Chondrocyte (in vitro differentiated cells): ENCODE measurements at regions not wholly inside any gene's neighbourhood (a gene's known extent, or its start where the extent isn't known, plus 50 kb on each side); places are given as distances from the start of the nearest gene placed in this dataset.

Experiments used
- DNase-seq: peaks from one replicate; pipeline ENCODE4 v3.0.0; 2021; ENCODE audit warnings: mixed read lengths, low spot score
- H3K27ac Mint-ChIP-seq: one replicate; pipeline ENCODE4 v1.8.0; 2021; ENCODE audit warnings: mild to moderate bottlenecking, moderate library complexity, mixed read lengths; ENCODE audit not compliant: unreplicated experiment
- H3K27me3 Mint-ChIP-seq: 2 replicates; pipeline ENCODE4 v1.8.0; 2021; ENCODE audit warnings: low read depth, mixed read lengths
- H3K36me3 Mint-ChIP-seq: 2 replicates; pipeline ENCODE4 v1.8.0; 2021; ENCODE audit warnings: low read depth, mixed read lengths
- H3K4me1 Mint-ChIP-seq: 2 replicates; pipeline ENCODE4 v1.8.0; 2021; ENCODE audit warnings: low read depth, mild to moderate bottlenecking, mixed read lengths
- H3K4me3 Mint-ChIP-seq: one replicate; pipeline ENCODE4 v1.8.0; 2021; ENCODE audit warnings: mild to moderate bottlenecking, moderate library complexity, mixed read lengths; ENCODE audit not compliant: unreplicated experiment
- H3K9me3 Mint-ChIP-seq: 2 replicates; pipeline ENCODE4 v1.8.0; 2021; ENCODE audit warnings: low read depth, mixed read lengths
- CTCF ChIP-seq: fragments of 200-600 bp; sonication (generic); IDR thresholded peaks from 2 replicates; pipeline ENCODE4 v1.5.0; 2021; ENCODE audit warnings: antibody characterized with exemption, mild to moderate bottlenecking, moderate library complexity

DNA sequence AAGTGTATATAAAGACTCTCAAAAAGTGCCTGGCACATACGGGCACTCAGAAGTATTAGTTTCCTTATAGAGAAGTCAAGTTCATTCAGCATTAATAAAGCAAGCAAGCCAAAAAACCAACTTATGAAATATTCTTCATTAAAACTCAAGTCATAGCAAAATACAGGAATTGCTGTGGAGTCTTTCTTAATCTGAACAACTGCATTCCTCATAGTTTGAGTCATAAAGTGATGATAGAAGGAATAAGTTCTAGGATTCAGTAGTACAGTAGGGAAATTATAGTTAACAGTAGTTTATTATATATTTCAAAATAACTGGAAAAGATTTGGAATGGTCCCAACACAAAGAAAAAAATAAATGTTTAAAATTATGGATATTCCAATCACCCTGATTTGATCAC is 200.3 kb downstream of the C11orf91 start:
- no peaks in the 10 kb centered on the region for H3K36me3 Mint-ChIP-seq
- peaks cover 4% of the 10 kb centered on the region for H3K9me3 Mint-ChIP-seq
- H3K4me3 Mint-ChIP-seq = no peak overlapping the region
- no peaks in the 10 kb centered on the region for H3K27me3 Mint-ChIP-seq
- TF ChIP-seq CTCF = no peak
- H3K4me1 Mint-ChIP-seq = no peaks in the 10 kb centered on the region
- no peak for DNase-seq
- no peak overlapping the region for H3K27ac Mint-ChIP-seq

GRCh38 chr11:33492596-33492995 is 208.0 kb downstream of the C11orf91 start:
- no peak for DNase-seq
- Mint-ChIP-seq H3K27me3 (no peaks in the 10 kb centered on the region), H3K4me3 (no peak overlapping the region), H3K4me1 (no peaks in the 10 kb centered on the region), H3K9me3 (peaks cover 4% of the 10 kb centered on the region), H3K36me3 (no peaks in the 10 kb centered on the region), H3K27ac (no peak overlapping the region)
- TF ChIP-seq CTCF = no peak

- TF ChIP-seq CTCF = no peak
- DNase-seq = no peak
- no peak overlapping the region for H3K4me3 Mint-ChIP-seq
- no peak overlapping the region for H3K27ac Mint-ChIP-seq
- H3K4me1 Mint-ChIP-seq = no peaks in the 10 kb centered on the region
- no peaks in the 10 kb centered on the region for H3K36me3 Mint-ChIP-seq
- H3K27me3 Mint-ChIP-seq = no peaks in the 10 kb centered on the region
- H3K9me3 Mint-ChIP-seq = peaks cover under 1% of the 10 kb centered on the region
These were observed 209.7 kb downstream of the C11orf91 start for GRCh38 chr11:33490842-33491370.

DNA sequence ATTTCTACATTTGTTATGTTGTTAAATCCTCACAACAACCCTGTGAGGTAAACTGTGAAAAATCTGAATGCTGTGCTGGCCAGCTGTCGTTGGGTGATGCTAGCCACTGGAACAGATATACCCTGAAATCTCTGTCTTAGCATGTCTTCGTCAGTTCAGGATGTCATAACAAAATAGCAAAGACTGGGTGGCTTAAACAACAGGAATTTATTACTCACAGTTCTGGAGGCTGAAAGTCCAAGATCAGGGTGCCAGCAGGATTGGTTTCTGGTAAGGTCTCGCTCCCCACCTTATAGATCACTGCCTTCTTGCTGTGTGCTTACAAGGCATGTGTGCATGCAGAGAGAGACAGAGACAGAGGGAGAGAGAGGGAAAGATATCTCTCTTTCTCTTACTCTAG is 211.7 kb downstream of the C11orf91 start:
- H3K27me3 Mint-ChIP-seq = no peaks in the 10 kb centered on the region
- H3K4me1 Mint-ChIP-seq = no peaks in the 10 kb centered on the region
- H3K4me3 Mint-ChIP-seq = no peak overlapping the region
- H3K36me3 Mint-ChIP-seq = no peaks in the 10 kb centered on the region
- H3K27ac Mint-ChIP-seq = no peak overlapping the region
- no peak for TF ChIP-seq CTCF
- peaks cover 4% of the 10 kb centered on the region for H3K9me3 Mint-ChIP-seq
- DNase-seq = no peak

DNA sequence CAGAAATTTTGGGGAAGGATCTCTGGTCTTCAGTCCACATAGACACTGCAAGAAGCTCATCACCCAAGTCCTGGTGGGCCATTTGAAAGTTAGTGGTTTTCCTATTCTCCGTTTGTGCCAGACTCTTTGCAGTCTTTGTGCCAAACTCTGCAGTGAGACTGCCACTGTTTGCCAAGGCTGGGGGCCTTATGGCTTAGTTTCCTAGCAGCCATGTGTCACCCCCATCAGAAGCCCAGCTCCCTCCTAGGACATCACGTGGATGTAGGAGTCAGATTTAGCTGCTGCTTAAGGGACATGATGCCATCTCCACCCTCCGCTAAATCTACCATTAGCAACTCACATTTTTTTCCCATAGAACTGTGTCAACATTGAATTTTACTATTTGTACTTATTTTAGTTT is 220.0 kb downstream of the C11orf91 start:
- Mint-ChIP-seq H3K27me3 (no peaks in the 10 kb centered on the region), H3K4me1 (no peaks in the 10 kb centered on the region), H3K4me3 (no peak overlapping the region), H3K9me3 (peaks cover under 1% of the 10 kb centered on the region), H3K36me3 (no peaks in the 10 kb centered on the region), H3K27ac (no peak overlapping the region)
- no peak for DNase-seq
- TF ChIP-seq CTCF = no peak
